Upper lobe of right lung (tissue), 1 donor: ENCODE measurements at regions not wholly inside any gene's neighbourhood (a gene's known extent, or its start where the extent isn't known, plus 50 kb on each side); places are given as distances from the start of the nearest gene placed in this dataset.

Experiments used
- ATAC-seq: fragments of 200-7000 bp; cut with Tn5 transposase; one replicate; pipeline ENCODE4 v1.9.1; 2020; ENCODE audit warnings: mild to moderate bottlenecking, moderate library complexity
- DNase-seq: peaks from one replicate; pipeline ENCODE4 v3.0.0-alpha.2; 2020
- H3K27ac ChIP-seq: fragments of 200-600 bp; one replicate; pipeline ENCODE4 v1.8.0; 2022
- H3K27me3 ChIP-seq: fragments of 200-600 bp; one replicate; pipeline ENCODE4 v1.8.0; 2022; ENCODE audit warnings: mild to moderate bottlenecking
- H3K36me3 ChIP-seq: fragments of 200-600 bp; one replicate; pipeline ENCODE4 v1.8.0; 2022
- H3K4me1 ChIP-seq: fragments of 200-600 bp; one replicate; pipeline ENCODE4 v1.8.0; 2022
- H3K4me3 ChIP-seq: fragments of 200-600 bp; one replicate; pipeline ENCODE4 v1.8.0; 2022; ENCODE audit warnings: mild to moderate bottlenecking
- H3K9me3 ChIP-seq: fragments of 200-600 bp; one replicate; pipeline ENCODE4 v1.8.0; 2022
- intact Hi-C: fragments of 100-400 bp; cut with DNase I; formaldehyde crosslinking; loops from one replicate; pipeline ENCODE4 v1.11.0; 2022
- TF ChIP-seq, protein P1 (sequence below): fragments of 200-600 bp; IDR thresholded peaks from one replicate; pipeline ENCODE4 v1.8.0; 2022; ENCODE audit warnings: antibody characterized with exemption
- donor health status: DM: no; HTN: yes; CAD: no; lungs with severe emphysema.

DNA sequence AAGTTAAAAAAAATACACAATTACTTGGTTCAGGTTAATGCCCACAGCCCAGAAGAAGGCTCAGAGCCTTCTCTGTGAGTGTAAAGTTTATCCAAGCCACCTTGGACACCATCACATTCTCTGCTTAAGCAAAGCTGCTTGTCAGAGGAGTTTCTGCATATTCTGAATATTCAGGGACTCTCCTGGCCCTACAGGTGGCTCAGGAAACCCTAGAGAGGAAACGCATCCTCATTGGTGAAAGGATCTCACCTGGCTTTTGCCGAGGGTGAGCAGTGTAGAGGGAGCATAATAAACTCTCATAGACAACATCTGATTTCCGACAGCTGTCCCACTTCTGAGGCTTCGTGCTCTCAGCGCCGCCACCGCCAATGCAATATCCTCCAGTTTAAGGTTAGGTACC lies 239.9 kb upstream of the TSHZ3 start:
- TF ChIP-seq, protein P1, sequence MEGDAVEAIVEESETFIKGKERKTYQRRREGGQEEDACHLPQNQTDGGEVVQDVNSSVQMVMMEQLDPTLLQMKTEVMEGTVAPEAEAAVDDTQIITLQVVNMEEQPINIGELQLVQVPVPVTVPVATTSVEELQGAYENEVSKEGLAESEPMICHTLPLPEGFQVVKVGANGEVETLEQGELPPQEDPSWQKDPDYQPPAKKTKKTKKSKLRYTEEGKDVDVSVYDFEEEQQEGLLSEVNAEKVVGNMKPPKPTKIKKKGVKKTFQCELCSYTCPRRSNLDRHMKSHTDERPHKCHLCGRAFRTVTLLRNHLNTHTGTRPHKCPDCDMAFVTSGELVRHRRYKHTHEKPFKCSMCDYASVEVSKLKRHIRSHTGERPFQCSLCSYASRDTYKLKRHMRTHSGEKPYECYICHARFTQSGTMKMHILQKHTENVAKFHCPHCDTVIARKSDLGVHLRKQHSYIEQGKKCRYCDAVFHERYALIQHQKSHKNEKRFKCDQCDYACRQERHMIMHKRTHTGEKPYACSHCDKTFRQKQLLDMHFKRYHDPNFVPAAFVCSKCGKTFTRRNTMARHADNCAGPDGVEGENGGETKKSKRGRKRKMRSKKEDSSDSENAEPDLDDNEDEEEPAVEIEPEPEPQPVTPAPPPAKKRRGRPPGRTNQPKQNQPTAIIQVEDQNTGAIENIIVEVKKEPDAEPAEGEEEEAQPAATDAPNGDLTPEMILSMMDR: no peak

DNA sequence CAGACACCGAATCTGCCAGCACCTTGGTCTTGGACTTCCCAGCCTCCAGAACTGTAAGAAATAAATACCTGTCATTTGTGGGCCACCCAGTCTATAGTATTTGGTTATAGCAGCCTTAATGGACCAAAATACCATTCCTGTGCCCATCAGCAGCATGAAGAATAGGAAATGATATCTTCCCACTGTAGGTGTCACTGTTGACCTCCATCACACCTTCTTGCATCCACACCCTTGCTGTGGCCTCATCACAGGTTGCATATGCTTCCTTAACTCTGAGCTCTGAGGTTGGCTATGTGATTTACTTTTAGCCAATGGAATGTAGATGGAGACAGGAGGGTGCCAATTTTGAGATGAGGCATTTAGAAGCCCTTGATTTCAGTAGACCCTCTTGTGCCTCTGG lies 242.0 kb upstream of the TSHZ3 start:
- DNase-seq (no peak), ATAC-seq (no peak)
- Histone ChIP-seq H3K4me1 (no peaks in the 10 kb centered on the region), H3K36me3 (no peaks in the 10 kb centered on the region), H3K27ac (no peak overlapping the region), H3K9me3 (no peaks in the 10 kb centered on the region), H3K4me3 (no peak overlapping the region), H3K27me3 (no peaks in the 10 kb centered on the region)
- intact Hi-C loops: no loop called here
- TF ChIP-seq, protein P1: no peak

More for the DNA sequence above, 239.9 kb upstream of the TSHZ3 start:
- ATAC-seq: no peak
- Histone ChIP-seq H3K27me3 (no peaks in the 10 kb centered on the region), H3K9me3 (no peaks in the 10 kb centered on the region), H3K27ac (no peak overlapping the region), H3K4me3 (no peak overlapping the region), H3K4me1 (no peaks in the 10 kb centered on the region), H3K36me3 (no peaks in the 10 kb centered on the region)
- no peak for DNase-seq
- intact Hi-C loops: no loop called here

DNA sequence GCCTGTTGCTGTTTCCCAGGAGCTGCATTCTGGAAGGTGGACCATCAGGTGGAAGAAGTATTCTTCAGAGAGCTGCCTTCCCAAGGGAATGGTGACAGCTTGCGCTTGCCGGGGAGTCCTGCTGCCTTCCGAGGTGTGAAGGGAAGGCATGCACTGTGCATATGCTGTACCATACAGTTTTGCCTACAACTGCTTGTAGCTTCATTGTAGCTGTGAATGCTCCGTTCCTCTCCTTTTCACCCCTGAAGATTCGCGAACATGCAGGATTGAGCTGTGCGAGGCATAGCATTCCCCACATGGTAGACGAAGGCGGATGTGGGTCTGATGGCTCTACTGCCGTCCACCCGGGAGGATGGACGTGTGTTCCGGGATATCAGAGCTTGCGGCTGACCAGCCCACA lies 243.2 kb upstream of the TSHZ3 start:
- H3K27me3 ChIP-seq: no peaks in the 10 kb centered on the region
- H3K27ac ChIP-seq: no peak overlapping the region
- H3K9me3 ChIP-seq: no peaks in the 10 kb centered on the region
- TF ChIP-seq, protein P1: no peak
- intact Hi-C loops: no loop called here
- no peaks in the 10 kb centered on the region for H3K4me1 ChIP-seq
- H3K4me3 ChIP-seq: no peak overlapping the region
- H3K36me3 ChIP-seq: no peaks in the 10 kb centered on the region
- ATAC-seq (no peak), DNase-seq (no peak)

DNA sequence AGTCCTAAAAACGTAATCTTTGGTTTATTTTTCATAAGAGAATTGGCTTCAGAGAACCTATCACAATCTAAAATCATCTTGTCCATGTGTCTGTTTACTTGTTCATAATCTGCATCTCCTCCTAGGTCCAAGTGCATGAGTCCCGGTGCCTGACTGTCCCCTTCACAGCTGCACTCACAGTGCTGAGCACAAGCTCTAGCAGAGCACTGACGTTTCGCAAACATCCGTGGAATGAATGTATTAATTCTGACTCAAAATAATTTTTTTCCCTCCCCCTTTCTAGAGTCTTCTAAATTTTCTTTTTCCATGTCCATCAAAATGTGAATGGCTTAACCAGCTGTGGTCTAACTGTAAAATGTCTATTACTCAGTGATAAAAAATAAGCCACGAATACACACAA lies 245.5 kb upstream of the TSHZ3 start:
- H3K36me3 ChIP-seq: no peaks in the 10 kb centered on the region
- no peak overlapping the region for H3K27ac ChIP-seq
- DNase-seq (no peak), ATAC-seq (no peak)
- intact Hi-C loops: no loop called here
- no peak overlapping the region for H3K4me3 ChIP-seq
- TF ChIP-seq, protein P1: no peak
- no peaks in the 10 kb centered on the region for H3K27me3 ChIP-seq
- H3K9me3 ChIP-seq: no peaks in the 10 kb centered on the region
- no peaks in the 10 kb centered on the region for H3K4me1 ChIP-seq

DNA sequence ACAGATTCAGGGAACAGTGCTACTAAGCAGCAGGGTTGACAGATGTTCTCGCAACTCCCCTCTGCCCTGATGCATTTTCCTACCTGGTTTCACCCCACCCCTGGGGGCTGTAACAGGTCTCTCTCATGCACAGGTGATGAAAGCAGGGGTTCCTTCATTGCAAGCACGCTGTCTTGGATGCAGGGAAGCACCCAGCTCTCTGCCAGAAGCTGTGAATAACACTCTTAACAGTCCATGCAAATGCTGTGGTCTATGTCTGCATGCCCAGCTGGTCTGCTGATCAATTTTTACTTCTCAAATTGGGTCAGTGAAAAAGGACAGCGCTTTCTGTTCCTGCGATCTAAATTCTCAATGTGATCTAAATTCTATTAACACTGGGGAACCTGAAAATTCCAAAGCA lies 246.3 kb upstream of the TSHZ3 start:
- Histone ChIP-seq H3K27me3 (no peaks in the 10 kb centered on the region), H3K27ac (no peak overlapping the region), H3K36me3 (no peaks in the 10 kb centered on the region), H3K9me3 (no peaks in the 10 kb centered on the region), H3K4me1 (no peaks in the 10 kb centered on the region), H3K4me3 (no peak overlapping the region)
- ATAC-seq: no peak
- TF ChIP-seq, protein P1: no peak
- intact Hi-C loops: no loop called here
- no peak for DNase-seq

DNA sequence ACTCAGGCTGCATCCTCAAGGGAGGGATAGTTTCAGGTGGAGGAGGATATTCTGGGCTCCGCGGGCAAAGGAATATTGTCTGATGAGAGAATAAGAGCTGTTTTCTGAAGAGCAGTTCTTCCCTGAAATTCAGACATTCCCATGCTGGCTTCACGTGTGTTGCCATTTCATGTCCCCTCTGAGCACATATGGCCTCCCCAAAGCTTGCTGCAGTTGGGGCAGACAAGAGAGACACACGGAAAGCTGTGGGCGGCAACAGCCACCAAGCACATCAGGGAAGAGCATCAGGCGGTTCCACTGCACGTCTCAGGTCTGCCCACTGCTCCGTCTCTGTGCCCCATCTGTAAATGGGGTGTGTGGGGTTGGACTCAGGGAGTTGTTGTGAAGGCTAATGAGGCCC lies 247.5 kb upstream of the TSHZ3 start:
- Histone ChIP-seq H3K4me1 (no peaks in the 10 kb centered on the region), H3K27me3 (no peaks in the 10 kb centered on the region), H3K4me3 (no peak overlapping the region), H3K27ac (no peak overlapping the region), H3K36me3 (no peaks in the 10 kb centered on the region), H3K9me3 (no peaks in the 10 kb centered on the region)
- ATAC-seq (no peak), DNase-seq (no peak)
- TF ChIP-seq, protein P1: no peak
- intact Hi-C loops: no loop called here
